ENCODE measurements at regions not wholly inside any gene's neighbourhood (a gene's known extent, or its start where the extent isn't known, plus 50 kb on each side); places are given as distances from the start of the nearest gene placed in this dataset.

GRCh38 chr16:52705122-52705521 is 158.2 kb upstream of the TOX3 start:
- no peak for TF ChIP-seq CTCF (IDR thresholded peaks at IDR 0.05; ENCODE audit: low read depth, low read length)
- peak; percentile 46 for DNase-seq
- H3K4me3 ChIP-seq (ENCODE audit: low read depth, low read length), result no peak overlapping the region

GRCh38 chr16:52697971-52698370 is 151.0 kb upstream of the TOX3 start:
- H3K4me1 ChIP-seq, result no peaks in the 10 kb centered on the region
- no peak for DNase-seq
- H3K9me3 ChIP-seq, result no peaks in the 10 kb centered on the region
- no peak overlapping the region for H3K4me3 ChIP-seq (ENCODE audit: low read depth, low read length)
- no peaks in the 10 kb centered on the region for H3K36me3 ChIP-seq
- no peaks in the 10 kb centered on the region for H3K27me3 ChIP-seq
- TF ChIP-seq CTCF (IDR thresholded peaks at IDR 0.05; ENCODE audit: low read depth, low read length), result no peak

More at GRCh38 chr16:52705122-52705521, 158.2 kb upstream of the TOX3 start:
- H3K4me1 ChIP-seq, result peaks cover 27% of the 10 kb centered on the region
- H3K27me3 ChIP-seq, result no peaks in the 10 kb centered on the region
- no peaks in the 10 kb centered on the region for H3K36me3 ChIP-seq
- no peaks in the 10 kb centered on the region for H3K9me3 ChIP-seq

- no peak for DNase-seq
- Histone ChIP-seq H3K9me3 (no peaks in the 10 kb centered on the region), H3K4me1 (no peaks in the 10 kb centered on the region), H3K27me3 (no peaks in the 10 kb centered on the region), H3K36me3 (no peaks in the 10 kb centered on the region), H3K4me3 (ENCODE audit: low read depth, low read length) (no peak overlapping the region)
- no peak for TF ChIP-seq CTCF (IDR thresholded peaks at IDR 0.05; ENCODE audit: low read depth, low read length)
Measured at GRCh38 chr16:52696126-52696525, 149.2 kb upstream of the TOX3 start.

- H3K4me3 ChIP-seq (ENCODE audit: low read depth, low read length), result no peak overlapping the region
- DNase-seq, result no peak
- H3K9me3 ChIP-seq, result no peaks in the 10 kb centered on the region
- no peaks in the 10 kb centered on the region for H3K27me3 ChIP-seq
- H3K36me3 ChIP-seq, result no peaks in the 10 kb centered on the region
- TF ChIP-seq CTCF (IDR thresholded peaks at IDR 0.05; ENCODE audit: low read depth, low read length), result no peak
- no peaks in the 10 kb centered on the region for H3K4me1 ChIP-seq
Measured at GRCh38 chr16:52690468-52690867, 143.5 kb upstream of the TOX3 start.

GRCh38 chr16:52680993-52681392 is 134.1 kb upstream of the TOX3 start:
- H3K9me3 ChIP-seq, result no peaks in the 10 kb centered on the region
- no peaks in the 10 kb centered on the region for H3K36me3 ChIP-seq
- no peaks in the 10 kb centered on the region for H3K4me1 ChIP-seq
- no peak for TF ChIP-seq CTCF (IDR thresholded peaks at IDR 0.05; ENCODE audit: low read depth, low read length)
- H3K27me3 ChIP-seq, result no peaks in the 10 kb centered on the region
- no peak overlapping the region for H3K4me3 ChIP-seq (ENCODE audit: low read depth, low read length)
- DNase-seq, result no peak

- H3K4me1 ChIP-seq, result no peaks in the 10 kb centered on the region
- no peaks in the 10 kb centered on the region for H3K9me3 ChIP-seq
- no peak for TF ChIP-seq CTCF (IDR thresholded peaks at IDR 0.05; ENCODE audit: low read depth, low read length)
- DNase-seq, result no peak
- no peaks in the 10 kb centered on the region for H3K36me3 ChIP-seq
- H3K27me3 ChIP-seq, result no peaks in the 10 kb centered on the region
- no peak overlapping the region for H3K4me3 ChIP-seq (ENCODE audit: low read depth, low read length)
Measured at GRCh38 chr16:52677501-52677900, 130.6 kb upstream of the TOX3 start.

All from BE2C (cell line).